Body of pancreas (tissue), 4 donors: ENCODE measurements at regions not wholly inside any gene's neighbourhood (a gene's known extent, or its start where the extent isn't known, plus 50 kb on each side); places are given as distances from the start of the nearest gene placed in this dataset.

Experiments
- POLR2A ChIP-seq, 3 donors: fragments of 450-650 bp; IDR thresholded peaks; one replicate each; pipeline ENCODE4 v1.6.1; 2016; ENCODE audit warnings: antibody characterized with exemption in 3 of 3, mild to moderate bottlenecking in 2 of 3
- TF ChIP-seq, protein P1 (sequence below), 7 experiments: fragments of 450-650 bp in 4 of 7; fragments of 200-600 bp in 3 of 7; sonication (generic) in 3 of 7; IDR thresholded peaks; one replicate each; pipeline ENCODE4 v1.5.1; 2016 to 2019; ENCODE audit warnings: antibody characterized with exemption in 7 of 7

DNA sequence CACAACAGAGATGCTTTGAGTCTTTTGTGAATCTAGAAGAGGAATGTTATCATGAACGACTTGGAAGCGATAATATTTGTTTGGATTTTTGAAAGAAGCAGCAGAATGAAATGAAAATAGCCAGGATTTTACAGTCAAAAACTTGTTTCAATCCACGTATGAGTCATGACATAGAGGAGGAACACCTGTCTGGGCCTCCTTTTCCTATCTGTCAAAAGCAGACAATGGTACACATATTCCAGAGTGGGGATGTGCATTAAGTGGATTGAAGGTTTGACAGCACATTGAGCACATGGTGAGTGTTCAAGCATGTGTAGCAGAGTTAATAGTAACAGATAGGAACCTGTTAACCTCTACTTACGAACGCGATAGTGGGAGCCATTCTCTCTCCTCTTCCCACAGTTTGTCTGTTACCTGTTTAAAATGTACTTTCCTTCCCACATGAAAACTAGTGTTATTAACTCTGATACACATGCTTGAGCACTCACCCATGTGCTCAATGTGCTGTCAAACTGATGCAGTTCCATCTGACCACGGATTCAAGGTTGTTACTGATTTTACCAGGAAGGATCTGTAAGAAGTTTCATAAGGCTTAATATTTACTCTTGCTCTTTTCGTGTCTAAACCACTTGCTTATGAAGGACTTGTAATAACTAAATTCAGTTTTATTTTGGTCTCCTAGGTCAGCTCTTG lies 863.4 kb upstream of the SOX11 start:
- TF ChIP-seq, protein P1, sequence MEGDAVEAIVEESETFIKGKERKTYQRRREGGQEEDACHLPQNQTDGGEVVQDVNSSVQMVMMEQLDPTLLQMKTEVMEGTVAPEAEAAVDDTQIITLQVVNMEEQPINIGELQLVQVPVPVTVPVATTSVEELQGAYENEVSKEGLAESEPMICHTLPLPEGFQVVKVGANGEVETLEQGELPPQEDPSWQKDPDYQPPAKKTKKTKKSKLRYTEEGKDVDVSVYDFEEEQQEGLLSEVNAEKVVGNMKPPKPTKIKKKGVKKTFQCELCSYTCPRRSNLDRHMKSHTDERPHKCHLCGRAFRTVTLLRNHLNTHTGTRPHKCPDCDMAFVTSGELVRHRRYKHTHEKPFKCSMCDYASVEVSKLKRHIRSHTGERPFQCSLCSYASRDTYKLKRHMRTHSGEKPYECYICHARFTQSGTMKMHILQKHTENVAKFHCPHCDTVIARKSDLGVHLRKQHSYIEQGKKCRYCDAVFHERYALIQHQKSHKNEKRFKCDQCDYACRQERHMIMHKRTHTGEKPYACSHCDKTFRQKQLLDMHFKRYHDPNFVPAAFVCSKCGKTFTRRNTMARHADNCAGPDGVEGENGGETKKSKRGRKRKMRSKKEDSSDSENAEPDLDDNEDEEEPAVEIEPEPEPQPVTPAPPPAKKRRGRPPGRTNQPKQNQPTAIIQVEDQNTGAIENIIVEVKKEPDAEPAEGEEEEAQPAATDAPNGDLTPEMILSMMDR (IDR thresholded peaks at IDR 0.05), result no peak
- no peak for TF ChIP-seq POLR2A (IDR thresholded peaks at IDR 0.05)
